Testis (tissue), 2 donors: ENCODE measurements at regions not wholly inside any gene's neighbourhood (a gene's known extent, or its start where the extent isn't known, plus 50 kb on each side); places are given as distances from the start of the nearest gene placed in this dataset.

Source experiments
- CTCF ChIP-seq, 3 experiments: fragments of 450-650 bp in 2 of 3; fragments of 200-600 bp in 1 of 3; sonication (generic) in 1 of 3; IDR thresholded peaks; one replicate each; pipeline ENCODE4 v1.5.1; 2016 to 2019; ENCODE audit warnings: antibody characterized with exemption in 3 of 3, mild to moderate bottlenecking in 2 of 3, moderate library complexity in 1 of 3
- POLR2A ChIP-seq: fragments of 450-650 bp; IDR thresholded peaks from one replicate; pipeline ENCODE4 v1.6.1; 2017; ENCODE audit warnings: antibody characterized with exemption, mild to moderate bottlenecking, moderate library complexity

GRCh38 chr22:48587236-48587865 lies 1240.3 kb downstream of the BRD1 start:
- TF ChIP-seq CTCF (IDR thresholded peaks at IDR 0.05) (no peak), POLR2A (no peak)
